ENCODE measurements at regions not wholly inside any gene's neighbourhood (a gene's known extent, or its start where the extent isn't known, plus 50 kb on each side); places are given as distances from the start of the nearest gene placed in this dataset.

GRCh38 chr18:10365901-10366300, 88.5 kb upstream of the APCDD1 start:
- TF ChIP-seq CTCF (IDR thresholded peaks at IDR 0.05) (no peak), POLR2A (IDR thresholded peaks at IDR 0.05) (no peak)
